ENCODE measurements at regions not wholly inside any gene's neighbourhood (a gene's known extent, or its start where the extent isn't known, plus 50 kb on each side); places are given as distances from the start of the nearest gene placed in this dataset.

DNA sequence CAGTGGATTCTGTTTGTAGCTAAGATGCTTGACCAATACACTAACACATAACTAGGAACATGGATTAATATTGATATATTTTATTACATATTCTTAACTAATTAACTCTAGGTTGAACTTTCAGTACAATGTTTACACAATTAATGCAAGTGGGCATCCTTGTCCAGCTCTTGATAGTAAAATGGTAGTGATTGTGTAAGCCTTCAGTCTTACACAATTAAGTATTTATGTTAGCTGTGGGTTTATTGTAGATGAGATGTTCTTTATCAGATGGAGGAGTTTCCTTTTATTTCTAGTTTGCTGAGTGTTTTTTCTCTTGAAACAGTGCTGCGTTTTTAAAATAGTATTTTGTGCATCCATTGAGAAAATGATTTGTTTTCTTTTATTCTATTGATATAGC, 1210.8 kb downstream of the CDH12 start:
- Histone ChIP-seq H3K9me3 (ENCODE audit: low read length) (no peaks in the 10 kb centered on the region), H4K20me1 (ENCODE audit: insufficient read depth, low read length) (no peaks in the 10 kb centered on the region), H2AFZ (ENCODE audit: low read length) (no peak overlapping the region), H3K4me1 (ENCODE audit: insufficient read depth, low read length) (no peaks in the 10 kb centered on the region), H3K36me3 (replicated peaks in 1 of 2; ENCODE audit: control insufficient read depth in 1 of 2, insufficient read depth in 2 of 2, low read length in 2 of 2) (no peaks in the 10 kb centered on the region), H3K4me3 (replicated peaks in 1 of 3; ENCODE audit: insufficient read depth in 1 of 3, low read depth in 2 of 3, low read length in 3 of 3) (no peak overlapping the region), H3K27ac (ENCODE audit: extremely low read length, insufficient read depth, low read length) (no peak overlapping the region), H3K4me2 (ENCODE audit: low read depth, low read length) (no peak overlapping the region), H3K9ac (ENCODE audit: insufficient read depth, low read depth, low read length) (no peak overlapping the region), H3K27me3 (ENCODE audit: control insufficient read depth in 1 of 2, insufficient read depth in 2 of 2, low read length in 2 of 2) (no peaks in the 10 kb centered on the region), H3K79me2 (ENCODE audit: insufficient read depth, low read length) (no peaks in the 10 kb centered on the region)
- TF ChIP-seq ZNF709 (CRISPR knock-in tag; IDR thresholded peaks at IDR 0.05) (no peak), MTF1 (CRISPR knock-in tag; IDR thresholded peaks at IDR 0.05) (no peak), ZNF850 (CRISPR knock-in tag; conservative IDR thresholded peaks at IDR 0.05) (no peak), FOSL2 (CRISPR knock-in tag; IDR thresholded peaks at IDR 0.05) (no peak), HOXA3 (CRISPR knock-in tag; IDR thresholded peaks at IDR 0.05) (no peak), PAX8 (CRISPR knock-in tag; IDR thresholded peaks at IDR 0.05; ENCODE audit: borderline replicate concordance) (no peak), POGZ (CRISPR knock-in tag; IDR thresholded peaks at IDR 0.05) (no peak), SP4 (CRISPR knock-in tag; IDR thresholded peaks at IDR 0.05) (no peak), ZNF253 (CRISPR knock-in tag; IDR thresholded peaks at IDR 0.05; ENCODE audit: borderline replicate concordance) (no peak), ZNF160 (CRISPR knock-in tag; IDR thresholded peaks at IDR 0.05) (no peak), AHR (CRISPR knock-in tag; IDR thresholded peaks at IDR 0.05) (no peak)
- TF ChIP-seq, protein P1, sequence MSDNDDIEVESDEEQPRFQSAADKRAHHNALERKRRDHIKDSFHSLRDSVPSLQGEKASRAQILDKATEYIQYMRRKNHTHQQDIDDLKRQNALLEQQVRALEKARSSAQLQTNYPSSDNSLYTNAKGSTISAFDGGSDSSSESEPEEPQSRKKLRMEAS (IDR thresholded peaks at IDR 0.05): no peak
- CTCF ChIA-PET (ENCODE audit: low intra/inter-chr PET ratio, low total read pairs): no interaction called here
- intact Hi-C loops (cut with micrococcal nuclease; ENCODE audit: unreplicated experiment) (no loop called here), in situ Hi-C loops (cut with HindIII; ENCODE audit: extremely low pct_ligation_motif_present, low pct_unique_long_range_greater_than_20kb) (no loop called here)
- DNase-seq (ENCODE audit: low spot score): no peak
- FAIRE-seq: no peak
- ATAC-seq: no peak
- no TSS peak for BruUV-seq (replicated peaks)
- 3% methylated on average over 1 of the region's 1 CpG for WGBS (ENCODE audit: low lambda C conversion rate)
- POLR2A ChIA-PET: no interaction called here

DNA sequence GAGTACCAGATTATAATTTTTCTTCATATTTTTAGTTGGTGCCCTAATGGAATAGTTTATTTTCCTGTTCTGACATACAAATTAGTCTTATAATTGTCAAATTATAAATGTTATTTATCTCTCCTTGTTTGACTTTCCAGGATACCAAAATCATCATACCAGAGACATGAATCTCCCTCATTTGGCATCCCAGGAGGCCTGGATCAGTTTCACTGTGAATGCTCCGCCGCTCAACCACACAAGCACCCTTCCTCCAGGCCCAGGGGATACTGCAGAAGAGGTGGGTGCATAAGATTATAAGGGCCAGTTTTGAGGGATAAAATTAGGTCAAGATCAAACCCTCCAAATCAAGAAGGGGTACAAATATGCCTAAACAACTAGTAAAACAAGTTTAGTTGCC, 1229.3 kb downstream of the CDH12 start:
- Histone ChIP-seq H3K4me1 (ENCODE audit: insufficient read depth, low read length) (no peaks in the 10 kb centered on the region), H3K4me2 (ENCODE audit: low read depth, low read length) (no peak overlapping the region), H3K9ac (ENCODE audit: insufficient read depth, low read depth, low read length) (no peak overlapping the region), H3K27me3 (ENCODE audit: control insufficient read depth in 1 of 2, insufficient read depth in 2 of 2, low read length in 2 of 2) (no peaks in the 10 kb centered on the region), H3K27ac (ENCODE audit: extremely low read length, insufficient read depth, low read length) (no peak overlapping the region), H3K9me3 (ENCODE audit: low read length) (no peaks in the 10 kb centered on the region), H4K20me1 (ENCODE audit: insufficient read depth, low read length) (no peaks in the 10 kb centered on the region), H3K79me2 (ENCODE audit: insufficient read depth, low read length) (no peaks in the 10 kb centered on the region), H2AFZ (ENCODE audit: low read length) (no peak overlapping the region), H3K36me3 (replicated peaks in 1 of 2; ENCODE audit: control insufficient read depth in 1 of 2, insufficient read depth in 2 of 2, low read length in 2 of 2) (no peaks in the 10 kb centered on the region), H3K4me3 (replicated peaks in 1 of 3; ENCODE audit: insufficient read depth in 1 of 3, low read depth in 2 of 3, low read length in 3 of 3) (no peak overlapping the region)
- 51% methylated on average over 2 of the region's 2 CpGs for WGBS (ENCODE audit: low lambda C conversion rate)
- in situ Hi-C loops (cut with HindIII; ENCODE audit: extremely low pct_ligation_motif_present, low pct_unique_long_range_greater_than_20kb): no loop called here
- no peak for ATAC-seq
- FAIRE-seq: no peak
- BruUV-seq (replicated peaks): no TSS peak
- intact Hi-C loops (cut with micrococcal nuclease; ENCODE audit: unreplicated experiment): no loop called here
- no peak for DNase-seq (ENCODE audit: low spot score)
- CTCF ChIA-PET (ENCODE audit: low intra/inter-chr PET ratio, low total read pairs): no interaction called here
- POLR2A ChIA-PET: no interaction called here
- TF ChIP-seq, protein P2, sequence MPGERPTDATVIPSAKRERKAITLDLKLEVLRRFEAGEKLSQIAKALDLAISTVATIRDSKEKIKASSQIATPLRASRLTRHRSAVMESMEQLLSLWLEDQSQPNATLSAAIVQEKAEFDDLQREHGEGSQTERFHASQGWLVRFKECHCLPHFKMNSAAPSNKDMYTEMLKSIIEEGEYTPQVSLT (CRISPR knock-in tag; IDR thresholded peaks at IDR 0.05; ENCODE audit: borderline replicate concordance, low read depth): no peak
- TF ChIP-seq ZNF292 (CRISPR knock-in tag; IDR thresholded peaks at IDR 0.05; ENCODE audit: borderline replicate concordance, low read depth) (no peak), ZFAT (CRISPR knock-in tag; conservative IDR thresholded peaks at IDR 0.05) (no peak), JDP2 (CRISPR knock-in tag; IDR thresholded peaks at IDR 0.05; ENCODE audit: borderline replicate concordance) (no peak), RFX1 (IDR thresholded peaks at IDR 0.05) (no peak), MATR3 (CRISPR knock-in tag; IDR thresholded peaks at IDR 0.05) (no peak), ZNF207 (IDR thresholded peaks at IDR 0.05; ENCODE audit: borderline replicate concordance) (no peak), MIER2 (CRISPR knock-in tag; IDR thresholded peaks at IDR 0.05) (no peak), GATA4 (IDR thresholded peaks at IDR 0.05; ENCODE audit: borderline replicate concordance, low read depth) (no peak)
- TF ChIP-seq, protein P3, sequence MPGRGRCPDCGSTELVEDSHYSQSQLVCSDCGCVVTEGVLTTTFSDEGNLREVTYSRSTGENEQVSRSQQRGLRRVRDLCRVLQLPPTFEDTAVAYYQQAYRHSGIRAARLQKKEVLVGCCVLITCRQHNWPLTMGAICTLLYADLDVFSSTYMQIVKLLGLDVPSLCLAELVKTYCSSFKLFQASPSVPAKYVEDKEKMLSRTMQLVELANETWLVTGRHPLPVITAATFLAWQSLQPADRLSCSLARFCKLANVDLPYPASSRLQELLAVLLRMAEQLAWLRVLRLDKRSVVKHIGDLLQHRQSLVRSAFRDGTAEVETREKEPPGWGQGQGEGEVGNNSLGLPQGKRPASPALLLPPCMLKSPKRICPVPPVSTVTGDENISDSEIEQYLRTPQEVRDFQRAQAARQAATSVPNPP (CRISPR knock-in tag; IDR thresholded peaks at IDR 0.05): no peak
